BLaER1 (cell line): ENCODE measurements at regions not wholly inside any gene's neighbourhood (a gene's known extent, or its start where the extent isn't known, plus 50 kb on each side); places are given as distances from the start of the nearest gene placed in this dataset.

Experiments used
- H3K27ac ChIP-seq: shearing (Covaris generic); formaldehyde crosslinking; 2 replicates; pipeline ENCODE4 v1.8.1; 2022
- H3K27me3 ChIP-seq: shearing (Covaris generic); formaldehyde crosslinking; 2 replicates; pipeline ENCODE4 v1.8.1; 2022
- H3K36me3 ChIP-seq: shearing (Covaris generic); formaldehyde crosslinking; 2 replicates; pipeline ENCODE4 v1.8.1; 2022
- H3K4me1 ChIP-seq: shearing (Covaris generic); formaldehyde crosslinking; 2 replicates; pipeline ENCODE4 v1.8.1; 2022
- H3K4me2 ChIP-seq: shearing (Covaris generic); formaldehyde crosslinking; 2 replicates; pipeline ENCODE4 v1.8.1; 2022
- H3K4me3 ChIP-seq: shearing (Covaris generic); formaldehyde crosslinking; 2 replicates; pipeline ENCODE4 v1.8.1; 2022
- H3K9ac ChIP-seq: shearing (Covaris generic); formaldehyde crosslinking; 2 replicates; pipeline ENCODE4 v1.8.1; 2022
- H3K9me3 ChIP-seq: shearing (Covaris generic); formaldehyde crosslinking; 2 replicates; pipeline ENCODE4 v1.8.1; 2022
- H4K20me1 ChIP-seq: shearing (Covaris generic); formaldehyde crosslinking; 2 replicates; pipeline ENCODE4 v1.8.1; 2022
- Cebpa-rat ChIP-seq: shearing (Covaris generic); IDR thresholded peaks from 2 replicates; pipeline ENCODE4 v1.8.1; 2022

DNA sequence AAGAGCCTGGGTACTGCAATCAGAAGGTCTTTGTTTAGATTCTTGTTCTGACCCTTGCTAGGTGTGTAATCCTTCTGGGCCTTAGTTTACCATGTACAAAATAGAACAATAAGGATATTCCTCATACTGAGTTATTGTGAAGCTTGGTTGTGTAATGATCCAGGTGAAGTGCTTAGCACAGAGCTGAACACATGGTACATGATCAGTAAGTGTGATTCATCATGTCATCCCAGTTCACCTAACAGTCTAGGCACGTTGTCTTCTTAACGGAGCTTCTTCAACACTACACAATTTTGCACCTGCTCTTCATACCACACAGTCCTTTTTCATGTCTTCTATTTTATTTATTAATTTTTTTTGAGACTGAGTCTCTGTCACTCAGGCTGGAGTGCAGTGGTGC, 234.3 kb upstream of the TENM4 start:
- H3K27ac ChIP-seq = no peak overlapping the region
- no peak for TF ChIP-seq Cebpa-rat
- H3K9me3 ChIP-seq = no peaks in the 10 kb centered on the region

DNA sequence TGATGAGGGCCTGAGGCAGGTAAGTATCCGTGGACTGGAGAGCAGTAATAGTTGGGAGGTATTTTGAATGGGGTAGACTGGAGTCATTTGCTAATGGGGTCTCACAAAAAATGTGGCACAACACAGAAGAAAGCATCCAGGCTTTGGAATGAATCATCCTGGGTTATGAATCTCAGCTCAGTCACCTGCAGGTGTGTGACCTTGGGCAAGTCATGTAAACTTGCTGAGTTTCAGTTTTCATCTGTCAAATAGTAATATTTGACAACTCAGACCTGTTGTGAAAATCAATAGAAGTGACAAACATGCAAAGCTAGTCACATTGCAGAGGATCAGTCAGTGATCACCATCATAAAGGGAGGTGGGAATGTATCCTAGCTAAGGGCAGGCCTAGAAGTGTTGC, 232.0 kb upstream of the TENM4 start:
- Histone ChIP-seq H3K4me2 (no peak overlapping the region), H3K36me3 (no peaks in the 10 kb centered on the region), H3K27ac (no peak overlapping the region), H3K9ac (no peak overlapping the region), H3K4me1 (no peaks in the 10 kb centered on the region), H3K27me3 (no peaks in the 10 kb centered on the region), H3K9me3 (no peaks in the 10 kb centered on the region), H3K4me3 (no peak overlapping the region), H4K20me1 (no peaks in the 10 kb centered on the region)
- TF ChIP-seq Cebpa-rat = no peak

More for the DNA sequence above, 234.3 kb upstream of the TENM4 start:
- no peaks in the 10 kb centered on the region for H3K36me3 ChIP-seq
- H3K4me2 ChIP-seq = no peak overlapping the region
- no peaks in the 10 kb centered on the region for H3K4me1 ChIP-seq
- no peaks in the 10 kb centered on the region for H4K20me1 ChIP-seq
- no peak overlapping the region for H3K4me3 ChIP-seq
- H3K9ac ChIP-seq = no peak overlapping the region
- H3K27me3 ChIP-seq = no peaks in the 10 kb centered on the region

DNA sequence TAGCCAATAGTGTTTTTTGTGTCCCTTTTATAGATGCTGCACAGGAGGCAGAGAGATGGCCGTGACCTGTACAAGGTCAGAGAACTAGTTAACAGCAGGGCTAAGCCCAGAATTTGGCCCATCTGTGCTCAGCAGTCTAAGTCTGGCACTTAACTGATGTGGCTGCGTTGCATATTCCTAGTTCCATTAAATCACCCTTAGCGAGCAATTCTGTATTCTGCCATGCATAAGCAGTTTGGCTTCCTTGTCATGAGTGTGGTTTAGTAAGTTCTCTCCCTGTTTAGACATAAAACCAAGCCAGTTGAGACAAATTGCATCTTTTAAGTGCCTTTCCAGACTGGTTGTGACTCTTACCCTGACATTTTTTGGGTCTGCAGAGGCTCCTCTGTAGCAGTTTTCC, 230.6 kb upstream of the TENM4 start:
- Histone ChIP-seq H3K4me1 (no peaks in the 10 kb centered on the region), H3K9me3 (no peaks in the 10 kb centered on the region), H3K4me2 (no peak overlapping the region), H3K27ac (no peak overlapping the region), H4K20me1 (no peaks in the 10 kb centered on the region), H3K9ac (no peak overlapping the region), H3K36me3 (no peaks in the 10 kb centered on the region), H3K27me3 (no peaks in the 10 kb centered on the region), H3K4me3 (no peak overlapping the region)
- TF ChIP-seq Cebpa-rat = no peak

- H4K20me1 ChIP-seq = no peaks in the 10 kb centered on the region
- no peaks in the 10 kb centered on the region for H3K4me1 ChIP-seq
- no peaks in the 10 kb centered on the region for H3K36me3 ChIP-seq
- no peak overlapping the region for H3K4me3 ChIP-seq
- no peak overlapping the region for H3K27ac ChIP-seq
- no peaks in the 10 kb centered on the region for H3K9me3 ChIP-seq
- TF ChIP-seq Cebpa-rat = no peak
- no peak overlapping the region for H3K9ac ChIP-seq
- H3K4me2 ChIP-seq = no peak overlapping the region
- H3K27me3 ChIP-seq = no peaks in the 10 kb centered on the region
These were observed 230.1 kb upstream of the TENM4 start for GRCh38 chr11:79670882-79671281.

DNA sequence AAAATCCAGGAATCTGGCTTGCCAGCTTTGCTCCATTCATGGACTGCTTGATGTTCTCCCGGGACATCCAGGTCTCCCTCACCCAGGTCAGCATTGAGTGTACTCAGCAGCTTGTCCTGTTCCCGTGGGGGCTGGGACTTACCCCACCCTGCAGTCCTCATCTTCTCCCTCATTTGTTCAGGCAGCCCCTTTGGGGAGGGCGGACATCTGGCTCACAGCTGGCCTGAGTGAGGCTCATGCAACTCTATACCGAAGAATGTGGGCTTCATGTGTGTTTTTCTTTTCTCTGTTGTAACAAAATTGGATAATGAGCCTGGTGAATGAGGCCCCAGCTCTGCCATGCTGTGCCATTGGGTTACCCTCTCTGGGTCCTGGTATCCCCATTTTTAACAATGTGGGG, 227.7 kb upstream of the TENM4 start:
- no peaks in the 10 kb centered on the region for H3K9me3 ChIP-seq
- H3K27ac ChIP-seq = no peak overlapping the region
- H3K4me1 ChIP-seq = no peaks in the 10 kb centered on the region
- no peaks in the 10 kb centered on the region for H3K36me3 ChIP-seq
- no peak overlapping the region for H3K4me2 ChIP-seq
- no peaks in the 10 kb centered on the region for H4K20me1 ChIP-seq
- no peaks in the 10 kb centered on the region for H3K27me3 ChIP-seq
- H3K9ac ChIP-seq = no peak overlapping the region
- H3K4me3 ChIP-seq = no peak overlapping the region
- no peak for TF ChIP-seq Cebpa-rat

DNA sequence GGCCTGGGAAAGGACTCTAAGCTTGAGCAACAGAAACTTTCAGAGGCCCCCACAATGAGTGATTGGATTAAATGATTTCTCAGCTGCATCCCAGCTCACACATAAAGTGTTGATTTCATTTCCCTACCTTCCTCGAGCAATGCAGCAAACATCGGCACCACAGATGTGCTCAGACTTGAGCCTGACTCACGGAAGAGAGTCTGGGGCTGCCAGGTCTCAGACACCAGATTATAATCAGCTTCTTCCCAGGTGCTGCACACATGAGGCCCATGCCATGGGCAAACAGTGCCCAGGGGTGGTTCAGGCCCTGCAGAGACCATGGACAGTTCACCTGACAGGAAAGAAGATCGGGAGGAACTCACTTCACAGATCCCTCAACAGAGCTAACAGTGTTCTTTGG, 226.6 kb upstream of the TENM4 start:
- no peaks in the 10 kb centered on the region for H3K36me3 ChIP-seq
- H4K20me1 ChIP-seq = no peaks in the 10 kb centered on the region
- no peak overlapping the region for H3K9ac ChIP-seq
- H3K9me3 ChIP-seq = no peaks in the 10 kb centered on the region
- no peak overlapping the region for H3K4me3 ChIP-seq
- no peak overlapping the region for H3K27ac ChIP-seq
- no peaks in the 10 kb centered on the region for H3K4me1 ChIP-seq
- H3K4me2 ChIP-seq = no peak overlapping the region
- no peak for TF ChIP-seq Cebpa-rat
- no peaks in the 10 kb centered on the region for H3K27me3 ChIP-seq

- Histone ChIP-seq H3K36me3 (no peaks in the 10 kb centered on the region), H3K4me1 (no peaks in the 10 kb centered on the region), H3K4me3 (no peak overlapping the region), H3K9me3 (no peaks in the 10 kb centered on the region), H3K9ac (no peak overlapping the region), H3K27me3 (no peaks in the 10 kb centered on the region), H4K20me1 (no peaks in the 10 kb centered on the region), H3K4me2 (no peak overlapping the region), H3K27ac (no peak overlapping the region)
- TF ChIP-seq Cebpa-rat = no peak
These were observed 222.2 kb upstream of the TENM4 start for GRCh38 chr11:79663017-79663416.

GRCh38 chr11:79661373-79661772, 220.5 kb upstream of the TENM4 start:
- no peak overlapping the region for H3K4me2 ChIP-seq
- H3K27ac ChIP-seq = no peak overlapping the region
- H3K4me1 ChIP-seq = no peaks in the 10 kb centered on the region
- no peaks in the 10 kb centered on the region; the same call in 1 of the 2 replicates for H3K27me3 ChIP-seq
- no peaks in the 10 kb centered on the region for H4K20me1 ChIP-seq
- no peaks in the 10 kb centered on the region for H3K36me3 ChIP-seq
- H3K9ac ChIP-seq = no peak overlapping the region
- H3K4me3 ChIP-seq = no peak overlapping the region
- H3K9me3 ChIP-seq = no peaks in the 10 kb centered on the region
- no peak for TF ChIP-seq Cebpa-rat

DNA sequence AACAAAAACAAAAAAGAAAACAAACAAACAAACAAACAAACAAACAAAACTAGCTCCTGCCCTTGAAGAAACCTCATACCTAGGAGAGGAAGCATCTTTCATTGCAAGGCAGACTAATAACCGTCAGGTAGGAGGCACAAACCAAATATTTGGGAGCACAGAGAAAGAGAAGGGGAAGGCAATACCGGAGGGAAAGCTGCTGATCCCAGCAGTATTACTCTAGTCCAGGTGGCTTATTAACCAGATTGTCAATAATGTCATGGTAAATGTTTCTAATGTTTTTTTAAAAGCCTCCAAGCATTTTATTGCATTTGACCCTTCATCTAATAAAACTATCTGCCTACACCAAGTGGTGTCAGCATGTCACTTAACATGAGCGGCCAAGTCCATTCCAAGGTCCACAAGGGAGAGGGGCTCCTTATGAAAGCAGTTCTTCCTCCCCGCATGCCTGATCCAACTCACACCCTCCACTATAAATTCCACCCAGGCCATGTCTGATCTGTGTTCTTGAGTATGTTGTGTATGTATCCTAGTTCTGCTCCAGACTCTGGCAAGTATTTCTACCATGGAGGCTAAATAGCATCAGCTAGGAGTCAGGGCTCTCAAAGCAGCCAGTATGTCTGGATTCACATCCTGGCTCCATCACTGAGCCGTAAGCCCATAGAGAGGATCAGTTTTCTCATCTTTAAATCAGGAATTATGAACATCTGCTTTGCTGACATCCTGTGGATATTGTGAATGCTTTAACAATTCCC, 208.1 kb upstream of the TENM4 start:
- Histone ChIP-seq H3K27me3 (no peaks in the 10 kb centered on the region), H3K4me1 (no peaks in the 10 kb centered on the region), H3K9me3 (no peaks in the 10 kb centered on the region), H3K36me3 (no peaks in the 10 kb centered on the region), H3K9ac (no peak overlapping the region), H3K27ac (no peak overlapping the region), H3K4me2 (no peak overlapping the region), H4K20me1 (no peaks in the 10 kb centered on the region), H3K4me3 (no peak overlapping the region)
- no peak for TF ChIP-seq Cebpa-rat

DNA sequence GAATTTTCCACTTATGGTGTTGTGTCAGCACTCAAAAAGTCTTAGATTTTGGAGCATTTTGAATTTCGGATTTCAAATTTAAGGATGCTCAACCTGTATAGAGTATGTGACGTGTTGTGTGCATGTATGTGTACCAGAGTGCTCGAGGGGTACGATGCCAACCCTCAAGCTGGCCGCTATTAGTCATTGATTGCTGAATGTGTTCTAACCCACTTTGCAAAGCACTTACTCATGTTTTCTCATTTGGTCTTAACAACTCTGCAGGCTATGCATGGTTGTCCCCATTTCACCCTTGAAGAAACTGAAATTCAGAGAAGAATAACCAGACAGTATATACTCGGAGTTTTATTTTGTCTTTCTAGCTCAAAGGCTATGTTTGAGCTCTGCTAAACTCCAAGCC, 196.4 kb upstream of the TENM4 start:
- H3K9me3 ChIP-seq = no peaks in the 10 kb centered on the region
- no peaks in the 10 kb centered on the region for H3K27me3 ChIP-seq
- no peak overlapping the region for H3K4me3 ChIP-seq
- no peak for TF ChIP-seq Cebpa-rat
- no peaks in the 10 kb centered on the region for H3K4me1 ChIP-seq
- H3K9ac ChIP-seq = no peak overlapping the region
- H3K27ac ChIP-seq = no peak overlapping the region
- H3K36me3 ChIP-seq = no peaks in the 10 kb centered on the region
- H3K4me2 ChIP-seq = no peak overlapping the region
- H4K20me1 ChIP-seq = no peaks in the 10 kb centered on the region

- H4K20me1 ChIP-seq = no peaks in the 10 kb centered on the region
- H3K9ac ChIP-seq = no peak overlapping the region
- H3K36me3 ChIP-seq = no peaks in the 10 kb centered on the region
- no peak overlapping the region for H3K27ac ChIP-seq
- no peak overlapping the region for H3K4me3 ChIP-seq
- H3K9me3 ChIP-seq = no peaks in the 10 kb centered on the region
- no peaks in the 10 kb centered on the region for H3K4me1 ChIP-seq
- no peak overlapping the region for H3K4me2 ChIP-seq
- H3K27me3 ChIP-seq = no peaks in the 10 kb centered on the region
- TF ChIP-seq Cebpa-rat = no peak
These were observed 194.1 kb upstream of the TENM4 start for GRCh38 chr11:79634905-79635304.
